Panc1 (cell line): ENCODE measurements at regions not wholly inside any gene's neighbourhood (a gene's known extent, or its start where the extent isn't known, plus 50 kb on each side); places are given as distances from the start of the nearest gene placed in this dataset.

Experiments
- ATAC-seq: fragments of 200-7000 bp; cut with Tn5 transposase; 2 replicates; pipeline ENCODE4 v1.9.1; 2020; ENCODE audit warnings: mild to moderate bottlenecking, moderate library complexity
- BruUV-seq: library from RNA; stranded (reverse); fragments of 400-500 nt; replicated peaks from 2 replicates; lab custom pipeline; 2021; lab: Mats Ljungman, UMichigan
- CTCF ChIA-PET: fragments of 300-600 bp; sonication (Branson Sonifier 250); formaldehyde crosslinking; loops from one replicate; lab custom pipeline; 2022; ENCODE audit warnings: antibody characterized with exemption; lab: Charles Lee
- POLR2A ChIA-PET: fragments of 300-600 bp; sonication (Branson Sonifier 250); formaldehyde crosslinking; loops from one replicate; lab custom pipeline; 2022; ENCODE audit warnings: antibody characterized with exemption; lab: Charles Lee
- DNase-seq: peaks from one replicate; pipeline ENCODE4 v3.0.0-alpha.2; 2010; ENCODE audit warnings: low read depth, low spot score
- H3K27ac ChIP-seq: 2 replicates; pipeline ENCODE4 v1.5.1; 2011; ENCODE audit warnings: mild to moderate bottlenecking, low read length, inconsistent platforms
- H3K27me3 ChIP-seq: fragments of 200-500 bp; sonication (Bioruptor generic); 2 replicates; pipeline ENCODE4 v1.6.0; 2014; ENCODE audit warnings: low read length, inconsistent platforms; ENCODE audit not compliant: control insufficient read depth, insufficient read depth
- H3K36me3 ChIP-seq: fragments of 200-500 bp; sonication (Bioruptor generic); 2 replicates; pipeline ENCODE4 v1.5.1; 2014; ENCODE audit warnings: inconsistent platforms, mild to moderate bottlenecking, low read length, moderate library complexity; ENCODE audit not compliant: control insufficient read depth, insufficient read depth
- H3K4me1 ChIP-seq: 2 replicates; pipeline ENCODE4 v1.5.1; 2011; ENCODE audit warnings: inconsistent platforms, mild to moderate bottlenecking, low read length, moderate library complexity; ENCODE audit not compliant: control insufficient read depth, insufficient read depth
- H3K4me3 ChIP-seq, 2 experiments: 2 replicates each; pipeline ENCODE4 v1.5.1; 2011 to 2012; ENCODE audit warnings: low read depth in 2 of 2, low read length in 2 of 2, mild to moderate bottlenecking in 2 of 2, inconsistent platforms in 1 of 2, moderate library complexity in 1 of 2
- H3K9me3 ChIP-seq: fragments of 200-500 bp; sonication (Bioruptor generic); 2 replicates; pipeline ENCODE4 v1.5.1; 2014; ENCODE audit warnings: low read depth, mild to moderate bottlenecking, inconsistent platforms, low read length, moderate library complexity; ENCODE audit not compliant: control insufficient read depth, insufficient read depth
- POLR2AphosphoS5 ChIP-seq: IDR thresholded peaks from 2 replicates; pipeline ENCODE4 v1.6.1; 2012; ENCODE audit warnings: mild to moderate bottlenecking, low read depth, low read length, moderate library complexity
- REST ChIP-seq, 2 experiments: IDR thresholded peaks; 2 replicates each; pipeline ENCODE4 v1.6.1; 2011 to 2012; ENCODE audit warnings: low read depth in 2 of 2, control low read depth in 1 of 2, low read length in 1 of 2, mild to moderate bottlenecking in 1 of 2, moderate library complexity in 1 of 2; ENCODE audit not compliant: insufficient read depth in 1 of 2
- SIN3A ChIP-seq: IDR thresholded peaks from 2 replicates; pipeline ENCODE4 v1.6.1; 2012; ENCODE audit warnings: low read depth, mild to moderate bottlenecking, low read length, moderate library complexity, borderline replicate concordance; ENCODE audit not compliant: insufficient read depth
- TCF7L2 ChIP-seq: IDR thresholded peaks from 2 replicates; pipeline ENCODE4 v1.6.1; 2011; ENCODE audit warnings: mild to moderate bottlenecking, low read depth, low read length, inconsistent platforms
- in situ Hi-C: cut with HindIII; loops from 2 replicates; pipeline ENCODE4 v1.10.0; 2016; ENCODE audit warnings: low sequenced_read_pairs, low pct_unique_long_range_greater_than_20kb
- intact Hi-C: fragments of 100-400 bp; cut with micrococcal nuclease; formaldehyde crosslinking; loops from one replicate; pipeline ENCODE4 v1.10.0; 2022; ENCODE audit not compliant: unreplicated experiment
- TF ChIP-seq, protein P1 (sequence below): fragments of 450-650 bp; IDR thresholded peaks from 2 replicates; pipeline ENCODE4 v1.5.1; 2017; ENCODE audit warnings: mild to moderate bottlenecking

- TF ChIP-seq, protein P1, sequence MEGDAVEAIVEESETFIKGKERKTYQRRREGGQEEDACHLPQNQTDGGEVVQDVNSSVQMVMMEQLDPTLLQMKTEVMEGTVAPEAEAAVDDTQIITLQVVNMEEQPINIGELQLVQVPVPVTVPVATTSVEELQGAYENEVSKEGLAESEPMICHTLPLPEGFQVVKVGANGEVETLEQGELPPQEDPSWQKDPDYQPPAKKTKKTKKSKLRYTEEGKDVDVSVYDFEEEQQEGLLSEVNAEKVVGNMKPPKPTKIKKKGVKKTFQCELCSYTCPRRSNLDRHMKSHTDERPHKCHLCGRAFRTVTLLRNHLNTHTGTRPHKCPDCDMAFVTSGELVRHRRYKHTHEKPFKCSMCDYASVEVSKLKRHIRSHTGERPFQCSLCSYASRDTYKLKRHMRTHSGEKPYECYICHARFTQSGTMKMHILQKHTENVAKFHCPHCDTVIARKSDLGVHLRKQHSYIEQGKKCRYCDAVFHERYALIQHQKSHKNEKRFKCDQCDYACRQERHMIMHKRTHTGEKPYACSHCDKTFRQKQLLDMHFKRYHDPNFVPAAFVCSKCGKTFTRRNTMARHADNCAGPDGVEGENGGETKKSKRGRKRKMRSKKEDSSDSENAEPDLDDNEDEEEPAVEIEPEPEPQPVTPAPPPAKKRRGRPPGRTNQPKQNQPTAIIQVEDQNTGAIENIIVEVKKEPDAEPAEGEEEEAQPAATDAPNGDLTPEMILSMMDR: no peak
- TF ChIP-seq TCF7L2 (no peak), REST (IDR thresholded peaks at IDR 0.05; ENCODE audit: insufficient read depth in 1 of 2, low read depth in 2 of 2, low read length in 1 of 2) (no peak), SIN3A (no peak), POLR2AphosphoS5 (no peak)
- Histone ChIP-seq H3K4me1 (no peaks in the 10 kb centered on the region), H3K27me3 (no peaks in the 10 kb centered on the region), H3K36me3 (no peaks in the 10 kb centered on the region), H3K27ac (no peak overlapping the region), H3K4me3 (no peak overlapping the region), H3K9me3 (no peaks in the 10 kb centered on the region)
- ChIA-PET CTCF (no interaction called here), POLR2A (no interaction called here)
- intact Hi-C loops (no loop called here), in situ Hi-C loops (no loop called here)
- BruUV-seq: no TSS peak
- ATAC-seq (peak; percentile 71), DNase-seq (no peak)
Measured at GRCh38 chr3:102156426-102156825, 278.4 kb upstream of the ZPLD1 start.

DNA sequence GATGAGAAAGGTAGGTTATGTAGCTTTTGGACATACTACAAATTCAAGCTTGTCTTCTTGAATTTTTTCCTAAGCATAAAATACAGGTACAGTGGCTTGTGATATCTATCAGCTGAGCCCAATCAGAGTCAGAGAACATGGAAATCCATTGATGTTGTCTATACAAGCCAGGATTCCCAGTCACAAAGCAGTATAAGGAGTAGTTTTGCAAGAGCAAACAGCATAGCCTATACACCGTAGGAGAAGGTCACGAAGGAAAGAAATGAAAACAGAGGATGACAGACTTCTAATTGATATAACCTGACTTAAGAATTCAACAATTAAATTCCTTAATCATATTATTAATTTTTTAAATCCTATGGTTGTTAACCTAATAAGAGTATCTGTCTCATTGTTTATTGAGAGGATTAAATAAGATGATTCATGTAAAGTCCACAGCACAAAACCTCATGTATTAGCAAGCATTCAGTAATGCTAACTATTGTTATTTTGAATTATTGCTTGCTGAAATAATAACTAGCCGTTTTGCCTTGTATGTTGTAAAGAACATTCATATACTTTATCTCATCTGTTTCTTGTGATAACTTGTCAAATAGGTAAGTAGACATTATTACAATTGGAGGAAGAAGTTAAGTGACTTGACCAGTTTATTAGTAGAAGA is 276.6 kb upstream of the ZPLD1 start:
- intact Hi-C loops (no loop called here), in situ Hi-C loops (no loop called here)
- Histone ChIP-seq H3K4me3 (no peak overlapping the region), H3K36me3 (no peaks in the 10 kb centered on the region), H3K27me3 (no peaks in the 10 kb centered on the region), H3K4me1 (no peaks in the 10 kb centered on the region), H3K27ac (no peak overlapping the region), H3K9me3 (no peaks in the 10 kb centered on the region)
- CTCF ChIA-PET: no interaction called here
- TF ChIP-seq, protein P1: no peak
- no peak for TF ChIP-seq SIN3A
- no peak for TF ChIP-seq POLR2AphosphoS5
- no peak for TF ChIP-seq REST (IDR thresholded peaks at IDR 0.05; ENCODE audit: insufficient read depth in 1 of 2, low read depth in 2 of 2, low read length in 1 of 2)
- no peak for TF ChIP-seq TCF7L2
- POLR2A ChIA-PET: no interaction called here
- ATAC-seq (no peak), DNase-seq (no peak)
- no TSS peak for BruUV-seq
